NCI-H226 (cell line): ENCODE measurements at regions not wholly inside any gene's neighbourhood (a gene's known extent, or its start where the extent isn't known, plus 50 kb on each side); places are given as distances from the start of the nearest gene placed in this dataset.

ENCODE experiments used
- DNase-seq: peaks from one replicate; pipeline ENCODE4 v3.0.0-alpha.2; 2015

GRCh38 chr11:121780971-121781370 is 328.2 kb upstream of the SORL1-AS1 start:
- DNase-seq: no peak

- no peak for DNase-seq
These were observed 324.3 kb upstream of the SORL1-AS1 start for GRCh38 chr11:121777056-121777455.

GRCh38 chr11:121775276-121775675 is 322.5 kb upstream of the SORL1-AS1 start:
- no peak for DNase-seq

- DNase-seq: no peak
These were observed 320.3 kb upstream of the SORL1-AS1 start for GRCh38 chr11:121773076-121773475.

- DNase-seq: no peak
These were observed 318.3 kb upstream of the SORL1-AS1 start for GRCh38 chr11:121770939-121771595.

- DNase-seq: no peak
These were observed 316.4 kb upstream of the SORL1-AS1 start for GRCh38 chr11:121769191-121769590.

GRCh38 chr11:121767433-121767832 is 314.7 kb upstream of the SORL1-AS1 start:
- no peak for DNase-seq

GRCh38 chr11:121766991-121767390 is 314.2 kb upstream of the SORL1-AS1 start:
- no peak for DNase-seq

- no peak for DNase-seq
These were observed 313.4 kb upstream of the SORL1-AS1 start for GRCh38 chr11:121766166-121766565.

- DNase-seq: no peak
These were observed 310.8 kb upstream of the SORL1-AS1 start for GRCh38 chr11:121763526-121763925.

GRCh38 chr11:121762820-121763219 is 310.1 kb upstream of the SORL1-AS1 start:
- DNase-seq: no peak

- no peak for DNase-seq
These were observed 308.4 kb upstream of the SORL1-AS1 start for GRCh38 chr11:121761186-121761585.

GRCh38 chr11:121757480-121758125 is 304.8 kb upstream of the SORL1-AS1 start:
- no peak for DNase-seq

- DNase-seq: no peak
These were observed 303.1 kb upstream of the SORL1-AS1 start for GRCh38 chr11:121755906-121756305.

- no peak for DNase-seq
These were observed 302.4 kb upstream of the SORL1-AS1 start for GRCh38 chr11:121755191-121755590.

GRCh38 chr11:121754598-121754997 is 301.8 kb upstream of the SORL1-AS1 start:
- no peak for DNase-seq

GRCh38 chr11:121749691-121750090 is 296.9 kb upstream of the SORL1-AS1 start:
- no peak for DNase-seq

- no peak for DNase-seq
These were observed 295.3 kb upstream of the SORL1-AS1 start for GRCh38 chr11:121748068-121748467.

GRCh38 chr11:121743285-121743684 is 290.5 kb upstream of the SORL1-AS1 start:
- no peak for DNase-seq

- DNase-seq: no peak
These were observed 289.1 kb upstream of the SORL1-AS1 start for GRCh38 chr11:121741761-121742361.

GRCh38 chr11:121741351-121741760 is 288.6 kb upstream of the SORL1-AS1 start:
- no peak for DNase-seq

GRCh38 chr11:121740902-121741301 is 288.1 kb upstream of the SORL1-AS1 start:
- DNase-seq: no peak

- DNase-seq: no peak
These were observed 281.1 kb upstream of the SORL1-AS1 start for GRCh38 chr11:121733858-121734257.

GRCh38 chr11:121727942-121728341 is 275.2 kb upstream of the SORL1-AS1 start:
- DNase-seq: no peak
